ENCODE measurements at regions not wholly inside any gene's neighbourhood (a gene's known extent, or its start where the extent isn't known, plus 50 kb on each side); places are given as distances from the start of the nearest gene placed in this dataset.

- no peak overlapping the region for H3K27ac ChIP-seq (ENCODE audit: low read depth, low read length)
- no peaks in the 10 kb centered on the region for H3K79me2 ChIP-seq (ENCODE audit: control insufficient read depth, low read length)
- H3K4me1 ChIP-seq (ENCODE audit: control insufficient read depth, low read length) = peaks cover 29% of the 10 kb centered on the region
- no peaks in the 10 kb centered on the region for H3K27me3 ChIP-seq (ENCODE audit: control insufficient read depth, low read length)
- H4K20me1 ChIP-seq (ENCODE audit: control insufficient read depth, insufficient read depth, low read depth, low read length) = no peaks in the 10 kb centered on the region
- no peaks in the 10 kb centered on the region for H3K36me3 ChIP-seq (ENCODE audit: control insufficient read depth, low read length)
- no peaks in the 10 kb centered on the region for H3K9me2 ChIP-seq (replicated peaks; ENCODE audit: control insufficient read depth, low read length)
- H3K4me2 ChIP-seq (ENCODE audit: low read length) = no peak overlapping the region
- H3F3A ChIP-seq (ENCODE audit: control insufficient read depth, insufficient read depth) = no peaks in the 10 kb centered on the region
- H3K9me3 ChIP-seq (ENCODE audit: control insufficient read depth, insufficient read depth, low read length) = no peaks in the 10 kb centered on the region
- TF ChIP-seq EZH2phosphoT487 (IDR thresholded peaks at IDR 0.05; ENCODE audit: borderline replicate concordance, low read length) (no peak), CTCF (IDR thresholded peaks at IDR 0.05; ENCODE audit: low read depth, low read length, poor library complexity, severe bottlenecking) (no peak)
- H3K4me3 ChIP-seq (ENCODE audit: low read length) = no peak overlapping the region
These were observed 504.3 kb downstream of the COG6 start for GRCh38 chr13:40159736-40160135.

GRCh38 chr13:40160618-40161350, 505.3 kb downstream of the COG6 start:
- no peaks in the 10 kb centered on the region for H3K9me2 ChIP-seq (replicated peaks; ENCODE audit: control insufficient read depth, low read length)
- no peaks in the 10 kb centered on the region for H3K27me3 ChIP-seq (ENCODE audit: control insufficient read depth, low read length)
- no peak overlapping the region for H3K4me3 ChIP-seq (ENCODE audit: low read length)
- no peaks in the 10 kb centered on the region for H3K79me2 ChIP-seq (ENCODE audit: control insufficient read depth, low read length)
- H3K27ac ChIP-seq (ENCODE audit: low read depth, low read length) = no peak overlapping the region
- no peaks in the 10 kb centered on the region for H3K36me3 ChIP-seq (ENCODE audit: control insufficient read depth, low read length)
- no peaks in the 10 kb centered on the region for H4K20me1 ChIP-seq (ENCODE audit: control insufficient read depth, insufficient read depth, low read depth, low read length)
- TF ChIP-seq EZH2phosphoT487 (IDR thresholded peaks at IDR 0.05; ENCODE audit: borderline replicate concordance, low read length) = no peak
- TF ChIP-seq CTCF (IDR thresholded peaks at IDR 0.05; ENCODE audit: low read depth, low read length, poor library complexity, severe bottlenecking) = no peak
- no peaks in the 10 kb centered on the region for H3F3A ChIP-seq (ENCODE audit: control insufficient read depth, insufficient read depth)
- H3K4me2 ChIP-seq (ENCODE audit: low read length) = peak overlapping the region; percentile 22
- H3K4me1 ChIP-seq (ENCODE audit: control insufficient read depth, low read length) = peaks cover 29% of the 10 kb centered on the region
- no peaks in the 10 kb centered on the region for H3K9me3 ChIP-seq (ENCODE audit: control insufficient read depth, insufficient read depth, low read length)

GRCh38 chr13:40161351-40161810, 505.1 kb downstream of the FOXO1 start:
- Histone ChIP-seq H3K9me3 (ENCODE audit: control insufficient read depth, insufficient read depth, low read length) (no peaks in the 10 kb centered on the region), H4K20me1 (ENCODE audit: control insufficient read depth, insufficient read depth, low read depth, low read length) (no peaks in the 10 kb centered on the region), H3F3A (ENCODE audit: control insufficient read depth, insufficient read depth) (no peaks in the 10 kb centered on the region), H3K79me2 (ENCODE audit: control insufficient read depth, low read length) (no peaks in the 10 kb centered on the region), H3K27ac (ENCODE audit: low read depth, low read length) (no peak overlapping the region), H3K4me3 (ENCODE audit: low read length) (no peak overlapping the region), H3K27me3 (ENCODE audit: control insufficient read depth, low read length) (no peaks in the 10 kb centered on the region), H3K36me3 (ENCODE audit: control insufficient read depth, low read length) (no peaks in the 10 kb centered on the region), H3K4me2 (ENCODE audit: low read length) (peak overlapping the region; percentile 22), H3K4me1 (ENCODE audit: control insufficient read depth, low read length) (peaks cover 29% of the 10 kb centered on the region), H3K9me2 (replicated peaks; ENCODE audit: control insufficient read depth, low read length) (no peaks in the 10 kb centered on the region)
- no peak for TF ChIP-seq CTCF (IDR thresholded peaks at IDR 0.05; ENCODE audit: low read depth, low read length, poor library complexity, severe bottlenecking)
- no peak for TF ChIP-seq EZH2phosphoT487 (IDR thresholded peaks at IDR 0.05; ENCODE audit: borderline replicate concordance, low read length)
